ENCODE measurements at regions not wholly inside any gene's neighbourhood (a gene's known extent, or its start where the extent isn't known, plus 50 kb on each side); places are given as distances from the start of the nearest gene placed in this dataset.
A peak's percentile ranks its signal among the peaks of the same experiment; 100 is the strongest.

DNA sequence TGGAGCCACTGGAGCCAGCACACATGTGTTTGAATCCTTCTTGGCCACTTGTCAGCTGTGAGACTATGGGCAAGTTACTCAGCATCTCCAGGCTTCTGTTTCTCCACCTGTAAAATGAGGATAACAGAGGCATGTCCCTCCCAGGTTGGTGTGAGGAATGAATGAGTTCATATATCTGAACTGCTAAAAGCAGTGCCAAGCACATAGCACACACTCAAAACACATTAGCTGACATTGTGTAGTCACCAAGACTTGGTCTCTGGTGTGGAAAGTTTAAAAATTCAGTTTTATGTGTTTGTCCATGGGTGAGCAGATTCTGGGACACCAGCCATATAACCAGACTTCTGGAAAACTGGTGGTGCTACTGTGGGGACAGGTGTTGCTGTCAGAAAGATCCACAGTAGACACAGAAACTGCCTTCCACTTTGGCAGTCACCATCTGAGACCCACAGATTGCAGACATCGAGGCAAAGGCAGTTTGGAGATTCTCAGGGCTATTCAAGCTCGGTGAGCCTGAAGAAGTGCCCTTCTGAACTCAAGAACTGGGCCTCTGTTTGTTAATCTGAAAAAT, 115.8 kb downstream of the MRPL14 start:
- ChIA-PET POLR2A (interaction anchor here (0.6 to 1.5 kb wide), 8 partner anchors 9 to 1132 kb away, joined by 3 to 6 read pairs (median 4); partner anchors contain the start of gene RPL7L1), CTCF (ENCODE audit: low intra/inter-chr PET ratio) (no interaction called here)
- peaks cover under 1 to 17% of the 10 kb centered on the region in 2 experiments; a peak in 4 of 5 replicates for H3K4me1 ChIP-seq (replicated peaks in 1 of 2; ENCODE audit: control insufficient read depth in 2 of 2, insufficient read depth in 2 of 2, low read length in 2 of 2)

More for the DNA sequence above, 115.8 kb downstream of the MRPL14 start:
- BruUV-seq (replicated peaks): no TSS peak
- H3K4me3 ChIP-seq: no peak overlapping the region
- no peak overlapping the region for H3K27ac ChIP-seq (ENCODE audit: extremely low read depth, low read depth, low read length)
- intact Hi-C loops (cut with micrococcal nuclease): loop anchor here (5.0 kb wide), 1 partner anchor 51 kb away; no protein-coding TSS in a partner anchor
- no peaks in the 10 kb centered on the region for H4K20me1 ChIP-seq (replicated peaks; ENCODE audit: control insufficient read depth, insufficient read depth, low read length)
- DNase-seq (ENCODE audit: extremely low read depth in 1 of 4, low spot score in 3 of 4) (no peak), ATAC-seq (no peak), FAIRE-seq (no peak)
- no peaks in the 10 kb centered on the region for H3K9me1 ChIP-seq (ENCODE audit: control insufficient read depth, insufficient read depth, low read length)
- no peak overlapping the region for H3K9ac ChIP-seq (ENCODE audit: insufficient read depth in 1 of 2, low read depth in 2 of 2, low read length in 2 of 2)
- no peaks in the 10 kb centered on the region for H3K27me3 ChIP-seq (ENCODE audit: control insufficient read depth in 2 of 2, insufficient read depth in 2 of 2, low read length in 2 of 2)
- in situ Hi-C loops (cut with MboI): no loop called here
- H2AFZ ChIP-seq (ENCODE audit: low read depth, low read length): no peak overlapping the region; the same call in 1 of the 2 replicates
- no peaks in the 10 kb centered on the region for H3K36me3 ChIP-seq (ENCODE audit: control insufficient read depth, insufficient read depth, low read length)
- H3K9me3 ChIP-seq (replicated peaks; ENCODE audit: control insufficient read depth, insufficient read depth, low read depth, low read length): no peaks in the 10 kb centered on the region
- TF ChIP-seq ZNF165 (CRISPR knock-in tag; IDR thresholded peaks at IDR 0.05; ENCODE audit: borderline replicate concordance) (0 out of 2 replicates have a peak, but pooled peaks have one; percentile 10), BCL6 (CRISPR knock-in tag; IDR thresholded peaks at IDR 0.05) (0 out of 2 replicates have a peak, but pooled peaks have one; percentile 48), NR2F6 (CRISPR knock-in tag; IDR thresholded peaks at IDR 0.05) (peak; percentile 39; the same call in 1 of the 2 replicates), CHD4 (IDR thresholded peaks at IDR 0.05; ENCODE audit: insufficient read depth, insufficient replicate concordance, low read depth, low read length, poor library complexity, severe bottlenecking) (no peak), ZNF76 (CRISPR knock-in tag; IDR thresholded peaks at IDR 0.05; ENCODE audit: borderline replicate concordance) (0 out of 2 replicates have a peak, but pooled peaks have one; percentile 19), MTF1 (CRISPR knock-in tag; IDR thresholded peaks at IDR 0.05; ENCODE audit: borderline replicate concordance) (0 out of 2 replicates have a peak, but pooled peaks have one; percentile 30)
- TF ChIP-seq, protein P1, sequence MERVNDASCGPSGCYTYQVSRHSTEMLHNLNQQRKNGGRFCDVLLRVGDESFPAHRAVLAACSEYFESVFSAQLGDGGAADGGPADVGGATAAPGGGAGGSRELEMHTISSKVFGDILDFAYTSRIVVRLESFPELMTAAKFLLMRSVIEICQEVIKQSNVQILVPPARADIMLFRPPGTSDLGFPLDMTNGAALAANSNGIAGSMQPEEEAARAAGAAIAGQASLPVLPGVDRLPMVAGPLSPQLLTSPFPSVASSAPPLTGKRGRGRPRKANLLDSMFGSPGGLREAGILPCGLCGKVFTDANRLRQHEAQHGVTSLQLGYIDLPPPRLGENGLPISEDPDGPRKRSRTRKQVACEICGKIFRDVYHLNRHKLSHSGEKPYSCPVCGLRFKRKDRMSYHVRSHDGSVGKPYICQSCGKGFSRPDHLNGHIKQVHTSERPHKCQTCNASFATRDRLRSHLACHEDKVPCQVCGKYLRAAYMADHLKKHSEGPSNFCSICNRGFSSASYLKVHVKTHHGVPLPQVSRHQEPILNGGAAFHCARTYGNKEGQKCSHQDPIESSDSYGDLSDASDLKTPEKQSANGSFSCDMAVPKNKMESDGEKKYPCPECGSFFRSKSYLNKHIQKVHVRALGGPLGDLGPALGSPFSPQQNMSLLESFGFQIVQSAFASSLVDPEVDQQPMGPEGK (CRISPR knock-in tag; IDR thresholded peaks at IDR 0.05; ENCODE audit: borderline replicate concordance): no peak
- H3K4me2 ChIP-seq (ENCODE audit: insufficient read depth, low read length): no peak overlapping the region; the same call in 1 of the 2 replicates
- H3K79me2 ChIP-seq (ENCODE audit: control insufficient read depth, insufficient read depth, low read length): no peaks in the 10 kb centered on the region
- WGBS (ENCODE audit: insufficient coverage, low coverage, missing lambda C conversion rate): 25% methylated on average over 2 of the region's 2 CpGs

Measured in K562 (cell line).